ENCODE measurements at regions not wholly inside any gene's neighbourhood (a gene's known extent, or its start where the extent isn't known, plus 50 kb on each side); places are given as distances from the start of the nearest gene placed in this dataset.

GRCh38 chr6:19444041-19444440, 393.1 kb upstream of the ID4 start:
- TF ChIP-seq EZH2 (IDR thresholded peaks at IDR 0.05; ENCODE audit: borderline replicate concordance, low read depth, low read length, severe bottlenecking) (no peak), CTCF (IDR thresholded peaks at IDR 0.05; ENCODE audit: borderline replicate concordance, extremely low read depth, low read length, poor library complexity, severe bottlenecking) (no peak)
